OCI-LY3 (cell line): ENCODE measurements at regions not wholly inside any gene's neighbourhood (a gene's known extent, or its start where the extent isn't known, plus 50 kb on each side); places are given as distances from the start of the nearest gene placed in this dataset.
"Not testable (repeated sequence)": the region's sequence is repeated elsewhere in the genome, so short reads cannot be mapped to it uniquely, and the experiment has no call there.

Experiments
- CTCF ChIP-seq: fragments of 200-600, 300-600 bp; sonication (generic); IDR thresholded peaks from 2 replicates; pipeline ENCODE4 v1.5.1; 2014; ENCODE audit warnings: antibody characterized with exemption, low read length, low read depth
- EZH2phosphoT487 ChIP-seq: fragments of 200-600 bp; shearing (Covaris generic); IDR thresholded peaks from 2 replicates; pipeline ENCODE4 v1.6.1; 2018; ENCODE audit warnings: antibody characterized with exemption, mixed run types, low read depth

DNA sequence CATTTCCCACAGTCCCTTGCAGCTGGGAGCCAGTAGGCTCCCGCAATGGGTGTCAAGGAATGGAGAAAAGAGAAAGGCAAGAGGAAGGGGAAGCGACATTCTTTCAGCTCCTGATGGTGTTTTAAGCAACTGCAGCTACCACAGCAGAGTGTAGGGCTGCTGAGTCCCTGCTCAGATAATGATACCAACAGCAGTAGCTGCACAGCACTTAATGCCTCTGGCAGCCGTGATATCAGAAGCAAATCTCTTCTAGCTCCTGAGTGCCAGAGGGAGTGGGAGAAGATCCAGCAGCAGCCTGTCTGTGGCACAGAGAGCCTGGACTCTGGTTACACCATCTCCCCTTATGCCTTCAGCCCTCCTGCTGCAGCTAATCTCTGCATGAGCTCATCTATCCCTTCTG lies 186.1 kb upstream of the LMCD1 start:
- not testable (repeated sequence) for TF ChIP-seq CTCF, EZH2phosphoT487
